Activated CD4-positive, CD25-positive, alpha-beta regulatory T cell treated with anti-CD3 and anti-CD28 coated beads, Interleukin-2, amount 50 U/mL, for 16 hours (primary cell): ENCODE measurements at regions not wholly inside any gene's neighbourhood (a gene's known extent, or its start where the extent isn't known, plus 50 kb on each side); places are given as distances from the start of the nearest gene placed in this dataset.

Source experiments
- DNase-seq: peaks from one replicate; pipeline ENCODE4 v3.0.0-alpha.2; 2020; ENCODE audit warnings: low read depth, low spot score

DNA sequence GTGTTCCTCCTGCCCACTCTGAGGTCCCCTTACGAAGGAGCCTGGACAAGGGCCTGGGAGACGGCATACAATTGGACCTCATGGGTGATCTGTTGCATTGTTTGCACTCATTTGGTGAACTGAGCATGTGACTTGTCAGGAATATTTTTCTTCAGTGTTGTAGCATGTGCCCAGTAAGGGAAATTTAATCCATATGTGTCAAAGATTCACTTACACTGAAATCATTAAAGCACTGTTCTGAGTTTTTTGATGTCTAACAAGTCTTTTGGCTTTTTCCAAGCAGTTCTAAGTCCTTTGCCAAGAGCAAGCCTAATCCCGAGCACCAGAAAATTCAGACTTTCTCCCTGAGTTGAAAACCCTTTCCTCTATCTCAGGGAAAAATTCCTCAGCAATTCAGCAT is 61.6 kb upstream of the RPS23 start:
- DNase-seq, result no peak

DNA sequence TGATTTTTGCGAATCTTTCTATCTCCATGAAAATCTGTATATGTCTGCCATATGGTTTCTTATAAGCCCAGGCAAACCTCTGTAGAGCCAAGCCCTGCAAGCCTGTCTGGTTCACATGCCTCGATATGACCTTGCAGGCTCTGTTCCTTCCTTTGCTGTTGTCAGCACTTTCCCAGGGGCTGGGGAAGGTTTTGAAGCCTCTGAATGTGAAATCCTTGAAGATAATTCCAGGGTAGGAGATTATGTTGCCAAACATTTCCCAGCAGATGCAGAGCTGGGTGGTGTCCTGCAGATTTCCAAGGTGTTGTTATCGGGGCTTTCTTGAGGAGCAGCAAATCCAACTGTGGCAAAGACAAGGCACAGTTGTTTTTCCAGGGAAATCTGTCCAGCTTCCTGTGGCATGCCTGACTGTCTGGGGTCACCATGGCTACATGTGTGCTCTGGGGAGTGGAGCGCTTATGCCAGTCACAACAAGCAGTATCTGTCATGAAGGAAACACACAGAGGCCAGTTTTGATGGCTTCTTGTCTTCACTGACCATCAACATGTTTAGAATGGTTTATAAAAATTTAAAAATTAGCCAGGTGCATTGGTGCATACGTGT is 60.7 kb upstream of the RPS23 start:
- no peak for DNase-seq

DNA sequence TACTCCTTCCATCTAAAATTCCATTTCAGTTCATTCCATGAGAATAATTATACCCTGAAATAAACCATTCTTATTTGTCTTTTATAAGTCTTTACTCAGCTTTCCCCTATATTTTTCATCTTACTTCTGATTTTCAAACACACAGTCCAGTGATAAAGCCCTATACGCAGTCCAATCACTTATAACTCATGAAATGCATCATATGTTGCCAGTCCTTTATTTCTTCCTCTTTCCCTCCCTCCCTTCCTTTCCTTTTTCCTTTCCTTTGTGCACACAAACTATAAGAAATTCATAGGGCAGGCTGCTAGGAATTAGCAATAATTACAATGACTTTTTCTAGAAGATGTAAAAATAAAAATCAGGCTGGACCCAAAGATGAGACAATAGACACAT is 58.8 kb upstream of the RPS23 start:
- no peak for DNase-seq

DNA sequence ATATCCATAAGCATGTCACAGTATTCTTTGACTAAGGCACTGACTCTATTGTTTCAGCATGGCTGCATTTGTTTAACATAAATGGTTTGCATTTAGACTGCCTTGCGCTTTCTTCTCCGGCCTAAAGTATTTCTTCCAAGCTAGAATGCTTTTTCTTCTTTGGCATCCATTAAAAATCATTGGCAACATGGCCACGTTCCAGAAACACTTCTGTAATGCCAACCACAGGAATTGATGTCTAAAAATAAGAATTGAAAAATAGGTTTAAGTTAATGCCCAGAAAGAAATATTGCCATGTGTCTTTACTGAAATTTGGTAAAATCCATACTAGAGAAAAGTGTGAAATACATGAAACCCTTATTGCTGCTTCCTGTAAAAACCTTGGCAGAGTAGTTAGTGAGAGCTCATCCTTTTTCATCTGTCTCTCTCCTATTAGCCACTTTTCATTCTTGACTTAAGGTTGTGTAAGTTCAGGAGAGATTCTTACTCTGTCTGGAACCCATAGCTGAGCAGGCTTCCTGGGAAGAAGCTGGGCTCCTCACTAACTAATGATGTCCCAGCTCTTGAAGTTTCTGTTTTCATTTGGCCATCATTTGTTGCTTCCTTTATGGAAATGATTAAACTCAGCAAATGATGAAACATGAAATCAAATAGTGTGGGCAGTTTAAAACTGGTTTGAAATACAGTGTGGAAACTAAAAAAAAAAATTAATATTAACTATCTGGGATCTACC is 58.2 kb upstream of the RPS23 start:
- DNase-seq, result no peak

DNA sequence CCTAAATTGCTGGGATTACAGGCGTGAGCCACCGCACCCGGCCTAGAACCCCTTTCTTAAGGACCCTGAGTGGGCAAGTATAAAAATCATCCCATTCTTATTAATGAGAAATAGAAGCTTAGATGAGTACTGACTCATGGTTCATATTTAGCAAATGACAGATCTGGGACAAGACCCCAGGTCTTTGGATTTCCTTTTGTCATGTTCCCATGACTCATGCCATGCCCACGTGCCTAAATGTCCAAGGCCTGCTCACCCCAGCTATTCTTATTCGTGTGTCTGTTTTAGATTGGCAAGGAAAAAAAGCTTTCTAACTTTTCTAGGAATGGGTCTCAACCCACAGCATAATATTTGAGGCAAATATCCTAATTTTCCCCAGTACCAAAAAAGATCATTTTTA is 57.7 kb upstream of the RPS23 start:
- no peak for DNase-seq

DNA sequence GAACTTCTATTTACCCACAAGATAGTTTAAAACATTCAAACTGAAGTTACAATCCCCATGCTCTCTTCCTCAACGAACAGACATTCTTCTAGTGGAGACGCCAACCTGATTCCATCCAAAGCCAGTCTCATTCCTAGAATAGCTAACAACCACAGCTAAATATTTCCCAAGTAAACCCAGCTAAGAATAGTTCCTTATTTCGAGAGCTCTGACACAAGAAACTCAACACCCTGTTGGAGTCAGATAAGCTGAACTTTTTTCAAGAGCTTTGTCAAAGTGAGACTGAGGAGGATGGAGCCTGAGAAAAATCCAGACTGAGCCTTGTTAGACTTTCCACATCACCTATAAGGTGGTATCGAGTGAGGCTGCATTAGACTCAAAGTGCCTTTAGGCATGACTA is 56.7 kb upstream of the RPS23 start:
- DNase-seq, result no peak

DNA sequence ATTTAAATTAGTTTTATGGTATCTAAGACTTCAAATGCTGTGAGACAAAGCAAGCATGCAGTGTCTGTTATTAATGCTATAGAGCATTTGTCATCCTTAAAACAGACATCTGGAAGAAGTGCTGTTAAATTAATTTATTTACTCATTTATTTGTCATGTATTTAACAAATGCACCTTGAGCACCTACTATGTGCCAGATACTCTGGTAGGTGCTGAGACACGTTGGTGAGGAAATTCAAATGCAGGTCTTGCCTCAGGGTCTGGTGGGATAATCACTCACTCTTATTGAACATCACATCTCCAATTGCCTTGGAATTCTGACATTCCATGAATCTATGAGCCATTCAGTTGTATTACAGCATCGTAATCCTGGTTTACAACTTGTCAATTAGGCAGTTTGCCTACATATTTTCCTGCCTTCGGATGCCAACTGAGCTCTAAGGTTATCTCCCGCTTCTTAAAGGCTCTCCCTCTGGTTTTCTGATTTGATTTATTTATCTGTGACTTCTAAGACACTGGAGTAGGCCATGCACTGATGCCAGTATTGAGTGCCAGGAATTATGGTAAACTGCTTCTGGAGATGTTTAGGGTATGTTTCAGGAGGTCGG is 56.0 kb upstream of the RPS23 start:
- no peak for DNase-seq

DNA sequence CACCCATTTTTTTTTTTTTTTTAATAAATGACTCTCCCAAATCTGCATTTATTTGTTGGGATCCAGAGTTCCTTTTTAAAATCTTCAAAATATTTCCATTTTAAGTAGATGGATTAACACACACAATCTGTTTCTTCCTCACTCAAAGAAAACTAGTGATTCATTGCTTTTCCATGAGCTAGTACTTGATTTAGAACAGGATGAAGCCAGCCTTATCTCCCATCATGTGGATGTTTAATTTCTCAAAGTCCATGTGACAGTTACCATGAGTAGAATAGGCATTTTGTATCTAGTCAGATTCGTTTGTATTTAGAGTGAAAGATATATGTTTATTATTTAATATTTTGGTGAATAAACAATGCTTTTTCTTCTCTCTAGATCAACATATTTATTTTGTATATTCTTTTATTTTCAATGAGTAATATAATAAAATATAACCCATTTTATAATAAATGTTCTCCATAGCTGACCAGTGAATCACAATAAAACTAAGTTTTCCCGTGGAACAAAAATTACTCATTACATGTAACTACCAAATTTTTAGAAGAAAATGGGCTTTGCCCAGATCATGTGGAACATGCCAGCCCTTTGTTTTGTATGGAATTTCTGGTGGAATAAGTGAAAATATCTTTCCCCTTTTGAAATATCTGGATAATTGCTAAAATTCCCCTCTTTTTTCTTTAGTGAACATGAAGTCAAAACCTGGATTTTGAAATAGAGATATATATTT is 54.9 kb upstream of the RPS23 start:
- no peak for DNase-seq

DNA sequence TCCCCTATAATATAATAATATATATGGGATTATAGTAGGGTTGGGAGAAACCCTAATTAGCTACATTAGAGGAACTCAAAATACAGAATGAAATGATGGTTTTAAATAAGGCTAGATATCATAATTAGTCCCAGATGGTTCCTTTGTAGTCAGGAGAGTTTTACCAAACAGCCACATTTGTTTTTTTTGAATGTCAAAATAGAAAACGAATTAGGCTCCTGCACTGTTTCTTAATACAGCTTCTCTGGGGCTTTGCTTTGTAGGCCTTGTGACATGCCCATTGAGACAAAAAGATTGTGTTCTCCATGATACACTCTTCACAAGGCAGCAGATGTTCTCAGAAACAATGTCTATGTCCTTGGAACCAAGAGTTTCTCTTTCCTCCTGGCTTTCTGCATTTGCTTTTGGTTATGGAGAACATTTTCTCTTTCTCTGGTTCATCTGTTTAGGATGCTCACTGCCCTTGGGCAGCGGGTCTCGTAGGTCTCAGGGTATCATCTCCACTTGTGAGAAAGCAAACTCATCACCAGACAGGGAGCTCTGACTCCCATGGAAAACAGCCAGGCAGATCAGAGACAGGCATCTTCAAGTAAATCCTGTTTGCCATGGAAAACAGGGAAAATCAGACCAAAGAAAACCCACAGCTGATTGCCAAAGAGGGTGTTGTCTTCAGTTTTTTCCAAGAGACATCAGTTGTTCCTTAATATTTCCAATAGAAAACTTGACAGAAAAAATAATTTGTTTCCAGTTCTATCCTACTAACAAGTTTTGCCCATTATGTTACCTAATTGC is 54.1 kb upstream of the RPS23 start:
- no peak for DNase-seq

DNA sequence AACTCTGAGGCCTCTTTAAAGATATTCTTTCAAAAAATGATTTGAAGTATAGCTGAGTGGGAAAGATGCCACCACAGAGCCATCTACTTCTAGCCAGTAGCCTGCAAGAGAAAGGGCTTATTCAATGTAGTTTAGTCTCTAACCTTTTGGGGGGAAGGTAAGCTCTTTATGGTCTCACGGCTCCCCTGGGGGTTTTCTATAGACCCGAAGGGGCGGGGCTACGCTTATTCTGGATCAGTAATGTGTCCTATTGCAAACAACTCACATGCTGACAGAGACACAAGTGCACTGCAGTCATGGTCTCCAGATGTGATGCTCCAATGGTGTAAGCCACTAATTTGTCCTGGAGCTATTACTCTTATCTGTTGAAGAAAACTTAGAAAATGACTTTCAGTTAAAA is 53.4 kb upstream of the RPS23 start:
- no peak for DNase-seq

DNA sequence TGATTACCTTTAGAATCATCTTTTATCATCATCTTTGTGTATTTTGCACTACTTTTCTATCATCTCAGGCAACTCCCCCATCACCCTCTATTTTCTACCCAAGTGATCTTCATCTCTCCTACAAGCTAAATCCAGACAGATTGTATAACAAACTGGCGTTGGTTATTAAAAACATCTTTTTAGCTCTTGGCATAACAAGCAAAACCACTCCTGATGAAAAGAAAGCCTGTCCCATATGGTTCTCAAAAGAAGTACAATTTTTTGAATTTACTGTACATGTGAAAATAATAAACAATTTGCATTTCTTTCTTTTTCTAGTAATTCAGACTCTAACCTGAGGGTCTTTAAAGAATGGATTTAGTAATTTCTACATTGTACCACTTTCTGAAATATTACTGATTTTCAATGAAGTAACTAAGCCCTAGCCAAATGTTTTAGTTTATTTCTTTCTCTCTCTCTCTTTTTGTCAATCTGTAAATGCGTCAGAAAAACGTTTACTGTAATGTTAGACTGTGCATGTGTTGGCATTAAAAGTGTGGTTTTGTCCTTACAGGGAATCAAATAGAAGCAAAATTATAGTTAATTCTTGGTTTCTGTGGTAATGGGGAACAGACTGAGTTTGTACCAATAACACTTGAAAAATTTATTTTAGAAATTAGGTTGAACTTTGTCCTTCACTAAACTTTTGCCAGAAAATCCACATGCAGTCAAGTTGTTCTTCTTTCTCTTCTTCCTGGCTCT is 52.5 kb upstream of the RPS23 start:
- DNase-seq, result no peak

DNA sequence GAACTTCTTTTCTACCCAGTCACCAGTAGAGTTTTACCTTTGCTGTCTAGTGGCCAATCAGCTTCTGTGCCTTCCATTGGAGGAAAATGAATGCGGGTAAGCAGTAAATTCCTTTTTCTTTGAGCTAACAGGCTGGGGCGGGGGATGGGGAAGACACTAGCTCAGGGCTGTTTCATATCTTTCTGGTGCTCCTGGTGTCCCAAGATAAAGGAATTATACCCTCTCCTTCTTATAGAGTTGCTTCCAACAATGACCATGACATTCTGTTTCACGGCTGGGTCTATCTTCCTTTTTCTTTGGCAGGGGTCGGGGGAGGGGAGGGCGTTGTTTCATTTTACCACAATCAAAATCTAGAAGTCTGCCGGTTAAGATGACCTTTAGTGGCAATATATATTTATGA is 51.2 kb upstream of the RPS23 start:
- DNase-seq, result no peak
